MCF 10A (cell line): ENCODE measurements at regions not wholly inside any gene's neighbourhood (a gene's known extent, or its start where the extent isn't known, plus 50 kb on each side); places are given as distances from the start of the nearest gene placed in this dataset.

Experiments
- BruUV-seq: library from RNA; stranded (reverse); fragments of 400-500 nt; replicated peaks from 2 replicates; lab custom pipeline; 2021; lab: Mats Ljungman, UMichigan
- CTCF ChIA-PET: fragments of 300-600 bp; sonication (Branson Sonifier 250); formaldehyde crosslinking; extraction: SDS; loops from one replicate; lab custom pipeline; 2021; ENCODE audit warnings: antibody characterized with exemption, inconsistent platforms; lab: Yijun Ruan, JAX
- POLR2A ChIA-PET: fragments of 300-600, 350-650 bp; sonication (Branson Sonifier 250); formaldehyde crosslinking; extraction: SDS; loops from one replicate; lab custom pipeline; 2020; ENCODE audit warnings: antibody characterized with exemption, inconsistent platforms; lab: Yijun Ruan, JAX
- DNase-seq: peaks from one replicate; pipeline ENCODE4 v3.0.0-alpha.2; 2018; ENCODE audit not compliant: unreplicated experiment
- H3K27ac Mint-ChIP-seq: one replicate; pipeline ENCODE4 v1.8.0; 2022; ENCODE audit warnings: mild to moderate bottlenecking, low read depth, mixed read lengths; ENCODE audit not compliant: unreplicated experiment
- H3K27me3 Mint-ChIP-seq: one replicate; pipeline ENCODE4 v1.8.0; 2022; ENCODE audit warnings: mixed read lengths; ENCODE audit not compliant: insufficient read depth, unreplicated experiment
- H3K36me3 Mint-ChIP-seq: one replicate; pipeline ENCODE4 v1.8.0; 2022; ENCODE audit warnings: mild to moderate bottlenecking, moderate library complexity, mixed read lengths; ENCODE audit not compliant: insufficient read depth, unreplicated experiment
- H3K4me1 Mint-ChIP-seq: one replicate; pipeline ENCODE4 v1.8.0; 2022; ENCODE audit warnings: mixed read lengths; ENCODE audit not compliant: insufficient read depth, unreplicated experiment
- H3K4me3 Mint-ChIP-seq: one replicate; pipeline ENCODE4 v1.8.0; 2022; ENCODE audit warnings: mild to moderate bottlenecking, moderate library complexity, mixed read lengths; ENCODE audit not compliant: unreplicated experiment
- H3K9me3 Mint-ChIP-seq: one replicate; pipeline ENCODE4 v1.8.0; 2022; ENCODE audit warnings: mixed read lengths; ENCODE audit not compliant: unreplicated experiment
- intact Hi-C: fragments of 100-400 bp; cut with micrococcal nuclease; formaldehyde crosslinking; loops from 2 replicates; pipeline ENCODE4 v1.14.1; 2022
- TF ChIP-seq, protein P1 (sequence below): fragments of 200-600 bp; IDR thresholded peaks from one replicate; pipeline ENCODE4 v1.8.0; 2022; ENCODE audit warnings: antibody characterized with exemption, mild to moderate bottlenecking; ENCODE audit not compliant: unreplicated experiment

DNA sequence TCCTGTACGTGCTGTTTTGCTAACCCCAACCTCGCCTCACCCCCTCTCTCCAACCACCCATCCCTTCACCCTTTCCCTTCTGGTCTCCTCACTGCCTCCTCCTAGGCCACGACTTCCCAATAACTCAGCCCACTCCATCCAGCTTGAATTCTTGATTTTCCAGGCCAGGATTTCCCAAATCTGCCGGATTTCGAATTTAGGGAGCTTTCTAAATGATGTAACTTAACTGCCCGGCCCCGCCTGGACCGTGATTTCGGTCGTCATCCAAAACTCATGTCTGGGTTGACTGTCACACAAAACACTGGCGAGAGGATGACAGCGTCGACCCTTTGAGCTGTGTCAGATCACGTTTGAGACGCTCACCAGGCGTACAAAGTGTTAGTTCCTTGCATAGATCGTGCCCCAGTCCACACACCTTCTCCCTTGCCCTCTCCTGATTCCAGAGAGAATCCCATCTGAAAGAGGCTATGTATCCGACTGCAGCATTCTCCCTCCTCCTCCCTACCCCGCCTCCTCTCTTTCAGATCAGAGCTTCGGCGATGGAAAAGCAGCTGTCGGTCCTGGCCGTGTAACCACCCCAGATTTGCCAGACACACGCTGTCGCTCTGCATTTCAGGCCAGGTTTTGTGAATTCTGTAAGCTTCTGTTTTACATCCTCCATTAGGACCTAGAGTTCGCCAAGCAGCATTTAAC is 168.2 kb downstream of the GPX5 start:
- H3K36me3 Mint-ChIP-seq: no peaks in the 10 kb centered on the region
- H3K4me3 Mint-ChIP-seq: no peak overlapping the region
- H3K27me3 Mint-ChIP-seq: no peaks in the 10 kb centered on the region
- no peak overlapping the region for H3K27ac Mint-ChIP-seq
- H3K9me3 Mint-ChIP-seq: no peaks in the 10 kb centered on the region
- TF ChIP-seq, protein P1, sequence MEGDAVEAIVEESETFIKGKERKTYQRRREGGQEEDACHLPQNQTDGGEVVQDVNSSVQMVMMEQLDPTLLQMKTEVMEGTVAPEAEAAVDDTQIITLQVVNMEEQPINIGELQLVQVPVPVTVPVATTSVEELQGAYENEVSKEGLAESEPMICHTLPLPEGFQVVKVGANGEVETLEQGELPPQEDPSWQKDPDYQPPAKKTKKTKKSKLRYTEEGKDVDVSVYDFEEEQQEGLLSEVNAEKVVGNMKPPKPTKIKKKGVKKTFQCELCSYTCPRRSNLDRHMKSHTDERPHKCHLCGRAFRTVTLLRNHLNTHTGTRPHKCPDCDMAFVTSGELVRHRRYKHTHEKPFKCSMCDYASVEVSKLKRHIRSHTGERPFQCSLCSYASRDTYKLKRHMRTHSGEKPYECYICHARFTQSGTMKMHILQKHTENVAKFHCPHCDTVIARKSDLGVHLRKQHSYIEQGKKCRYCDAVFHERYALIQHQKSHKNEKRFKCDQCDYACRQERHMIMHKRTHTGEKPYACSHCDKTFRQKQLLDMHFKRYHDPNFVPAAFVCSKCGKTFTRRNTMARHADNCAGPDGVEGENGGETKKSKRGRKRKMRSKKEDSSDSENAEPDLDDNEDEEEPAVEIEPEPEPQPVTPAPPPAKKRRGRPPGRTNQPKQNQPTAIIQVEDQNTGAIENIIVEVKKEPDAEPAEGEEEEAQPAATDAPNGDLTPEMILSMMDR: no peak
- BruUV-seq: no TSS peak
- ChIA-PET CTCF (no interaction called here), POLR2A (interaction anchor here (0.6 kb wide), 1 partner anchor 163 kb away, joined by 3 read pairs; no protein-coding TSS in a partner anchor)
- no peaks in the 10 kb centered on the region for H3K4me1 Mint-ChIP-seq
- DNase-seq: no peak
- intact Hi-C loops: no loop called here

DNA sequence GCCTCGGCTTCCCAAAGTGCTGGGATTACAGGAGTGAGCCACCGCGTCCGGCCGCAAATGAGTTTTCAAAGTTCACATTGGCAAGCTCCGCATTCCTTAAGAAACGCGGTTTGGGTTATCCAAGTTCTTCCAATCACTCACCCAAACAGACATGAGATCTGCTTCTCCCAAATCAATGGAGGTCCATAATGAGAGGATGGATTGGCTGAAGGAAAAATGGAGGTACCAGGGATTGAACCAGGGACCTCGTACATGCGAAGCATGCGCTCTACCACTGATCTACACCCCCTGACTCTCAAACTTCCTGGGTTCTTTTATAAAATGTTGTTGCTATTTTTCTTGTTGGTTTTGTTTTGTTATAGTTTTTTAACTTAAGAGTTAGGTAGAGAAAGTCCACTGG is 170.0 kb downstream of the GPX5 start:
- intact Hi-C loops: no loop called here
- CTCF ChIA-PET: interaction anchor here (0.7 to 1.0 kb wide), 2 partner anchors 142 to 933 kb away, joined by 3 to 4 read pairs; no protein-coding TSS in a partner anchor

DNA sequence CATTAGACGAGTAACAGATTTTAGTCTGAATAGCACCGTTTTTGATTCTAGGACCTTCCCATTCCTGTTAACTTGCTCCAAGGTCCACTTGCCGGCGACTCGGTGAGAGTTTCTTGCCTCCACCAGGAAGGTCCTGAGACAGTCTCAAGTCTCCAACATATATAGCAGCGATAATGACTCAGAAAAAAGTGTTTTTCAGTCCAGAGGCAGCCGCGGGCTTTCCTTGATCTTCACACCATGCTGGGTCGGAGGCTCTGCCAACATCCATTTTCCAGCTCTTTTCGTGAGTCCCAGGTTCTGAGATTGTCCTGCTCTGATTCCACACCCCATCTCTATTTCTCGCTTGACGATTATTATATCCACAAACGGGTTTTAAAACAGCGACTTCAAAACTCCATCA is 170.5 kb downstream of the GPX5 start:
- TF ChIP-seq, protein P1: no peak
- no TSS peak for BruUV-seq
- no peak overlapping the region for H3K27ac Mint-ChIP-seq
- no peak for DNase-seq
- peaks cover 5% of the 10 kb centered on the region for H3K4me1 Mint-ChIP-seq
- H3K9me3 Mint-ChIP-seq: no peaks in the 10 kb centered on the region
- H3K27me3 Mint-ChIP-seq: peaks cover 11% of the 10 kb centered on the region
- H3K36me3 Mint-ChIP-seq: no peaks in the 10 kb centered on the region
- no peak overlapping the region for H3K4me3 Mint-ChIP-seq
- ChIA-PET POLR2A (no interaction called here), CTCF (interaction anchor here (1.0 kb wide), 1 partner anchor 142 kb away, joined by 3 read pairs; no protein-coding TSS in a partner anchor)
- intact Hi-C loops: no loop called here

More for the DNA sequence above, 170.0 kb downstream of the GPX5 start:
- TF ChIP-seq, protein P1: no peak
- Mint-ChIP-seq H3K4me3 (no peak overlapping the region), H3K36me3 (no peaks in the 10 kb centered on the region), H3K4me1 (peaks cover 4% of the 10 kb centered on the region), H3K9me3 (no peaks in the 10 kb centered on the region), H3K27ac (no peak overlapping the region), H3K27me3 (peaks cover 7% of the 10 kb centered on the region)
- BruUV-seq: no TSS peak
- DNase-seq: no peak
- POLR2A ChIA-PET: no interaction called here

DNA sequence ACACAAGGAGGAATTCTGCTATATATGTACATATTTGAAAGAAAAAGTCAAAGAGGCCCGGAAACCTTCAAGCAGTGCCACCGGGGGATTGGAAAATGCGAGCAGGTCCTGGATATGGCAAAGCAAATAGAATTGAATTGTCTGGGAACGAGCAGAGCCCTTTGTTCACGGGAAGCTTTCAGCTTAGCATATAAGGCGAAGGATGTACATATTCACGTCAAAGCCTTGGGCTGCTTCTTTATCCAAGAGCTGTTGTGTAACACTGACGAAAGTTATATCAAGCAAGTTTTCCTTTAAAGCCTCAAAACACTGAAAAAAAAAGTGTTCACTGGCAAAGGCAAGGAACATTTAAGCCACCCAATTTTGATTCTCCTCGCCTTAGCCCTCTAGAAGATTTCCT is 171.0 kb downstream of the GPX5 start:
- CTCF ChIA-PET: interaction anchor here (1.0 to 1.2 kb wide), 2 partner anchors 141 kb away, joined by 3 read pairs; no protein-coding TSS in a partner anchor
- no peaks in the 10 kb centered on the region for H3K36me3 Mint-ChIP-seq
- H3K4me3 Mint-ChIP-seq: no peak overlapping the region
- H3K9me3 Mint-ChIP-seq: no peaks in the 10 kb centered on the region
- no TSS peak for BruUV-seq
- peaks cover 5% of the 10 kb centered on the region for H3K4me1 Mint-ChIP-seq
- intact Hi-C loops: no loop called here
- H3K27me3 Mint-ChIP-seq: peaks cover 12% of the 10 kb centered on the region
- POLR2A ChIA-PET: no interaction called here
- TF ChIP-seq, protein P1: no peak
- H3K27ac Mint-ChIP-seq: no peak overlapping the region
- no peak for DNase-seq
